Lower leg skin (tissue), 4 donors: ENCODE measurements at regions not wholly inside any gene's neighbourhood (a gene's known extent, or its start where the extent isn't known, plus 50 kb on each side); places are given as distances from the start of the nearest gene placed in this dataset.

Source experiments
- DNase-seq, 2 donors: peaks; one replicate each; pipeline ENCODE4 v3.0.0-alpha.2; 2019; ENCODE audit warnings: low spot score in 2 of 2
- H3K4me3 ChIP-seq: fragments of 200-600 bp; sonication (generic); 2 replicates; pipeline ENCODE4 v1.5.1; 2017; ENCODE audit warnings: mild to moderate bottlenecking, low read depth; ENCODE audit not compliant: poor library complexity, severe bottlenecking
- CTCF ChIP-seq, 3 donors: fragments of 450-650 bp; IDR thresholded peaks; one replicate each; pipeline ENCODE4 v1.5.1; 2016; ENCODE audit warnings: antibody characterized with exemption in 3 of 3, mild to moderate bottlenecking in 3 of 3, moderate library complexity in 2 of 3
- POLR2A ChIP-seq, 2 donors: fragments of 450-650 bp; IDR thresholded peaks; one replicate each; pipeline ENCODE4 v1.6.1; 2016 to 2017; ENCODE audit warnings: antibody characterized with exemption in 2 of 2, mild to moderate bottlenecking in 1 of 2, moderate library complexity in 1 of 2
- WGBS, 2 donors: methylation state at CpG; one replicate each; pipeline ENCODE4 v1.1.5; 2018; 5-methylcytosine and 5-hydroxymethylcytosine counted together
- intact Hi-C: fragments of 100-400 bp; cut with DNase I; formaldehyde crosslinking; loops from one replicate; pipeline ENCODE4 v1.15.0; 2023; ENCODE audit warnings: low total_unique reads

GRCh38 chr6:153602401-153602800 lies 436.6 kb upstream of the OPRM1 start:
- TF ChIP-seq POLR2A (IDR thresholded peaks at IDR 0.05) (no peak), CTCF (IDR thresholded peaks at IDR 0.05) (no peak)
- 37 to 61% methylated on average over 2 of the region's 2 CpGs for WGBS, 2 donors
- no peak overlapping the region for H3K4me3 ChIP-seq
- no peak for DNase-seq
- intact Hi-C loops, result no loop called here

GRCh38 chr6:153599901-153600300 lies 439.1 kb upstream of the OPRM1 start:
- intact Hi-C loops, result no loop called here
- WGBS, 2 donors, result 78% methylated on average over 1 of the region's 1 CpG
- DNase-seq, result no peak
- no peak overlapping the region for H3K4me3 ChIP-seq
- TF ChIP-seq POLR2A (IDR thresholded peaks at IDR 0.05) (no peak), CTCF (IDR thresholded peaks at IDR 0.05) (no peak)

- H3K4me3 ChIP-seq, result no peak overlapping the region
- intact Hi-C loops, result no loop called here
- no peak for DNase-seq
- WGBS, 2 donors, result 68 to 90% methylated on average over 2 of the region's 2 CpGs
- TF ChIP-seq POLR2A (IDR thresholded peaks at IDR 0.05) (no peak), CTCF (IDR thresholded peaks at IDR 0.05) (no peak)
Observed at GRCh38 chr6:153595903-153596302, 443.1 kb upstream of the OPRM1 start.

- no peak overlapping the region for H3K4me3 ChIP-seq
- DNase-seq, result no peak
- WGBS, 2 donors, result 67 to 77% methylated on average over 1 of the region's 1 CpG
- intact Hi-C loops, result no loop called here
- TF ChIP-seq POLR2A (IDR thresholded peaks at IDR 0.05), result no peak
- TF ChIP-seq CTCF (IDR thresholded peaks at IDR 0.05), result no peak
Observed at GRCh38 chr6:153594871-153595270, 444.2 kb upstream of the OPRM1 start.

- intact Hi-C loops, result no loop called here
- H3K4me3 ChIP-seq, result no peak overlapping the region
- TF ChIP-seq POLR2A (IDR thresholded peaks at IDR 0.05) (no peak), CTCF (IDR thresholded peaks at IDR 0.05) (no peak)
- DNase-seq, result no peak
Observed at GRCh38 chr6:153591159-153591558, 447.9 kb upstream of the OPRM1 start.

- intact Hi-C loops, result no loop called here
- TF ChIP-seq CTCF (IDR thresholded peaks at IDR 0.05), result no peak
- no peak for TF ChIP-seq POLR2A (IDR thresholded peaks at IDR 0.05)
- no peak overlapping the region for H3K4me3 ChIP-seq
- DNase-seq, result no peak
Observed at GRCh38 chr6:153590411-153590810, 448.6 kb upstream of the OPRM1 start.
